ENCODE measurements at regions not wholly inside any gene's neighbourhood (a gene's known extent, or its start where the extent isn't known, plus 50 kb on each side); places are given as distances from the start of the nearest gene placed in this dataset.

GRCh38 chr16:74215249-74215648, 81.4 kb upstream of the PSMD7 start:
- intact Hi-C loops (cut with DNase I): no loop called here
- Histone ChIP-seq H3K27ac (ENCODE audit: low read depth in 1 of 2, low read length in 2 of 2) (no peak overlapping the region), H3K4me3 (ENCODE audit: low read length in 2 of 2) (no peak overlapping the region), H3K4me1 (ENCODE audit: control insufficient read depth in 1 of 2, insufficient read depth in 2 of 2, low read length in 2 of 2) (no peaks in the 10 kb centered on the region), H3K9me3 (ENCODE audit: control insufficient read depth, low read length) (peaks cover 4% of the 10 kb centered on the region), H3K27me3 (ENCODE audit: control insufficient read depth in 1 of 2, insufficient read depth in 2 of 2, low read length in 1 of 2) (no peaks in the 10 kb centered on the region), H3K36me3 (ENCODE audit: control insufficient read depth in 1 of 2, insufficient read depth in 2 of 2, low read length in 1 of 2) (no peaks in the 10 kb centered on the region)
- DNase-seq (no peak), ATAC-seq (ENCODE audit: low FRiP score) (no peak)
- 87 to 90% methylated on average over 6 of the region's 6 CpGs for WGBS, 2 donors

DNA sequence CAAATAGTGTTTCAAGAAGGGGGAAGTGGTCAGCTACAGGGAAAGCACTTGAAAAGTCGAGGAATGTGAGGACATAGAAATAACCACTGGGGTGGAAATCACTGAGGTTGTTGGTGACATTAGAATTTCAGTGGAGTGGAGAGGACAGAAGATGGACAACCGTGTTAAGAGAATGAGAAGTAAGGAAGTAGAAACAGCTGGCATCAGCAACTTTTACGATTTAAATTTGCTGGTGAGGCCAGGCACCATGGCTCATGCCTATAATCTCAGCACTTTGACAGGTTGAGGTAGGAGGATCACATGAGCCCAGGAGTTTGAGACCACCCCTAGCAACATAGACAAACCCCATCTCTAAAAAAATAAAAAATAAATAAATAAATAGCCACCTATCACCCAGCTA, 83.2 kb upstream of the PSMD7 start:
- H3K27ac ChIP-seq (ENCODE audit: low read depth in 1 of 2, low read length in 2 of 2): no peak overlapping the region
- no peaks in the 10 kb centered on the region for H3K36me3 ChIP-seq (ENCODE audit: control insufficient read depth in 1 of 2, insufficient read depth in 2 of 2, low read length in 1 of 2)
- no peaks in the 10 kb centered on the region for H3K27me3 ChIP-seq (ENCODE audit: control insufficient read depth in 1 of 2, insufficient read depth in 2 of 2, low read length in 1 of 2)
- DNase-seq (no peak), ATAC-seq (ENCODE audit: low FRiP score) (no peak)
- H3K4me3 ChIP-seq (ENCODE audit: low read length in 2 of 2): no peak overlapping the region
- H3K4me1 ChIP-seq (ENCODE audit: control insufficient read depth in 1 of 2, insufficient read depth in 2 of 2, low read length in 2 of 2): no peaks in the 10 kb centered on the region
- H3K9me3 ChIP-seq (ENCODE audit: control insufficient read depth, low read length): peaks cover 4% of the 10 kb centered on the region
- WGBS, 2 donors: 74 to 79% methylated on average over 3 of the region's 3 CpGs
- intact Hi-C loops (cut with DNase I): no loop called here

GRCh38 chr16:74210245-74210644, 86.4 kb upstream of the PSMD7 start:
- DNase-seq: no peak
- H3K4me1 ChIP-seq (ENCODE audit: control insufficient read depth in 1 of 2, insufficient read depth in 2 of 2, low read length in 2 of 2): no peaks in the 10 kb centered on the region
- no peaks in the 10 kb centered on the region for H3K36me3 ChIP-seq (ENCODE audit: control insufficient read depth in 1 of 2, insufficient read depth in 2 of 2, low read length in 1 of 2)
- WGBS, 2 donors: 92 to 96% methylated on average over 1 of the region's 1 CpG
- no peak overlapping the region for H3K27ac ChIP-seq (ENCODE audit: low read depth in 1 of 2, low read length in 2 of 2)
- H3K9me3 ChIP-seq (ENCODE audit: control insufficient read depth, low read length): peaks cover 4% of the 10 kb centered on the region
- ATAC-seq (ENCODE audit: low FRiP score): no peak
- H3K27me3 ChIP-seq (ENCODE audit: control insufficient read depth in 1 of 2, insufficient read depth in 2 of 2, low read length in 1 of 2): peaks cover 0 to 3% of the 10 kb centered on the region in 2 donors
- H3K4me3 ChIP-seq (ENCODE audit: low read length in 2 of 2): no peak overlapping the region
- intact Hi-C loops (cut with DNase I): no loop called here

DNA sequence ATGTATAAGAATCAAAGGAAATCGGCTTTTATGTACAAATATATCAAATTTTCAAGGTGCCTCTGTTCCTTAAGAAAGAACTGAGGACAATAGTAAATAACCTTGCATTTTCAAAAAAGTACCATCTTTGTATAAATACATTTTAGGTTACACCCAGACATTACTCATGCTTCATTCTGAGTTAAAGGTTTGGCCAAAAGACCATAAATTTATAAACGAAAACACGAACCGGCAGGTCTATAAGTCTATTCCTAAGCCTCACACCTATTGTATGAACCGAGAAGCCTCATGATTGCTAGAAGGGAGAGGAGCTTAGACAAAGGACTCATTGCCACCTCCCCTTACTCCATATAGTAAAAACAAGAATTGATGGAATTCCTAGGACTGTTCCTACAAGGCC, 94.6 kb upstream of the PSMD7 start:
- 80% methylated on average over 5 of the region's 5 CpGs for WGBS, 2 donors
- intact Hi-C loops (cut with DNase I): no loop called here
- no peak overlapping the region for H3K4me3 ChIP-seq (ENCODE audit: low read length in 2 of 2)
- H3K27me3 ChIP-seq (ENCODE audit: control insufficient read depth in 1 of 2, insufficient read depth in 2 of 2, low read length in 1 of 2): no peaks in the 10 kb centered on the region
- H3K9me3 ChIP-seq (ENCODE audit: control insufficient read depth, low read length): peaks cover 4% of the 10 kb centered on the region
- DNase-seq: no peak
- ATAC-seq (ENCODE audit: low FRiP score): no peak
- H3K36me3 ChIP-seq (ENCODE audit: control insufficient read depth in 1 of 2, insufficient read depth in 2 of 2, low read length in 1 of 2): no peaks in the 10 kb centered on the region
- H3K4me1 ChIP-seq (ENCODE audit: control insufficient read depth in 1 of 2, insufficient read depth in 2 of 2, low read length in 2 of 2): no peaks in the 10 kb centered on the region
- H3K27ac ChIP-seq (ENCODE audit: low read depth in 1 of 2, low read length in 2 of 2): no peak overlapping the region

GRCh38 chr16:74201576-74201975, 95.0 kb upstream of the PSMD7 start:
- ATAC-seq (ENCODE audit: low FRiP score): no peak
- Histone ChIP-seq H3K9me3 (ENCODE audit: control insufficient read depth, low read length) (peaks cover 4% of the 10 kb centered on the region), H3K27ac (ENCODE audit: low read depth in 1 of 2, low read length in 2 of 2) (no peak overlapping the region), H3K27me3 (ENCODE audit: control insufficient read depth in 1 of 2, insufficient read depth in 2 of 2, low read length in 1 of 2) (no peaks in the 10 kb centered on the region), H3K4me1 (ENCODE audit: control insufficient read depth in 1 of 2, insufficient read depth in 2 of 2, low read length in 2 of 2) (no peaks in the 10 kb centered on the region), H3K36me3 (ENCODE audit: control insufficient read depth in 1 of 2, insufficient read depth in 2 of 2, low read length in 1 of 2) (no peaks in the 10 kb centered on the region), H3K4me3 (ENCODE audit: low read length in 2 of 2) (no peak overlapping the region)
- 69 to 87% methylated on average over 2 of the region's 2 CpGs for WGBS, 2 donors
- DNase-seq: no peak
- intact Hi-C loops (cut with DNase I): no loop called here

DNA sequence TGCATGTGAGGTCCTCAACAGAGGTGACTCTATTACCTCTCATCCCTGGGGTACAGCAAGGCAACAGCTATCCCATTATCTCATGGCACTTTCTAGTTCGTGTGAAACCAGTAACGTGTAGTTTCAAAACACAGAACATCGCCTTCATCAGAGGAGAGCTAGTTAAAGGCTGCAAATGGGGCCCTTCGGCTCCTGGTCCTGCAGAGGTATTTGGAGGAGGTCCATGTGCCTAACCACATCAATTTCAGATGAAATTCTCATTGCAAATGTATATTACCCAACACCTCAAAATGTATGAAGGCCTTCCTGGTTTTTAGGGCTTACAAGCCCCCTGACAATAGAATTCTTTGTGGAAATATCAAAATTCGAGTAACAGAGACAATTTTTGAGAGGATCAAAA, 95.7 kb upstream of the PSMD7 start:
- no peaks in the 10 kb centered on the region for H3K36me3 ChIP-seq (ENCODE audit: control insufficient read depth in 1 of 2, insufficient read depth in 2 of 2, low read length in 1 of 2)
- H3K27ac ChIP-seq (ENCODE audit: low read depth in 1 of 2, low read length in 2 of 2): no peak overlapping the region
- no peaks in the 10 kb centered on the region for H3K27me3 ChIP-seq (ENCODE audit: control insufficient read depth in 1 of 2, insufficient read depth in 2 of 2, low read length in 1 of 2)
- H3K4me1 ChIP-seq (ENCODE audit: control insufficient read depth in 1 of 2, insufficient read depth in 2 of 2, low read length in 2 of 2): no peaks in the 10 kb centered on the region
- no peak overlapping the region for H3K4me3 ChIP-seq (ENCODE audit: low read length in 2 of 2)
- ATAC-seq (ENCODE audit: low FRiP score): no peak
- no peak for DNase-seq
- intact Hi-C loops (cut with DNase I): no loop called here
- WGBS, 2 donors: 78% methylated on average over 5 of the region's 5 CpGs
- H3K9me3 ChIP-seq (ENCODE audit: control insufficient read depth, low read length): peaks cover 4% of the 10 kb centered on the region

DNA sequence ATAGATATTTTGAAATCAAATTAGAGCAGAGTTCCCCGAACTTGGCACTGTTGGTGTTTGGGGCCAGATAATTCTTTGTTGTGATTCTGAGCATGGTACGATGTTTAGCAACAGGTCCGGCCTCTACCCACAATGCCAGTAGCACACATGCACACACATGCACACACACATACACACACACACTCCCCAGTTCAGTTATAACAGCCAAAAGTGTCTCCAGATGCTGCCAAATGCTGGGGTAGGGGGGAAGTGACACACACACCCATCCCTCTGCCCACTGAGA, 96.8 kb upstream of the PSMD7 start:
- no peaks in the 10 kb centered on the region for H3K36me3 ChIP-seq (ENCODE audit: control insufficient read depth in 1 of 2, insufficient read depth in 2 of 2, low read length in 1 of 2)
- intact Hi-C loops (cut with DNase I): loop anchor here in 1 of 2 donors (10.0 kb wide), 1 partner anchor 105 kb away; no protein-coding TSS in a partner anchor
- WGBS, 2 donors: 87 to 94% methylated on average over 3 of the region's 3 CpGs

DNA sequence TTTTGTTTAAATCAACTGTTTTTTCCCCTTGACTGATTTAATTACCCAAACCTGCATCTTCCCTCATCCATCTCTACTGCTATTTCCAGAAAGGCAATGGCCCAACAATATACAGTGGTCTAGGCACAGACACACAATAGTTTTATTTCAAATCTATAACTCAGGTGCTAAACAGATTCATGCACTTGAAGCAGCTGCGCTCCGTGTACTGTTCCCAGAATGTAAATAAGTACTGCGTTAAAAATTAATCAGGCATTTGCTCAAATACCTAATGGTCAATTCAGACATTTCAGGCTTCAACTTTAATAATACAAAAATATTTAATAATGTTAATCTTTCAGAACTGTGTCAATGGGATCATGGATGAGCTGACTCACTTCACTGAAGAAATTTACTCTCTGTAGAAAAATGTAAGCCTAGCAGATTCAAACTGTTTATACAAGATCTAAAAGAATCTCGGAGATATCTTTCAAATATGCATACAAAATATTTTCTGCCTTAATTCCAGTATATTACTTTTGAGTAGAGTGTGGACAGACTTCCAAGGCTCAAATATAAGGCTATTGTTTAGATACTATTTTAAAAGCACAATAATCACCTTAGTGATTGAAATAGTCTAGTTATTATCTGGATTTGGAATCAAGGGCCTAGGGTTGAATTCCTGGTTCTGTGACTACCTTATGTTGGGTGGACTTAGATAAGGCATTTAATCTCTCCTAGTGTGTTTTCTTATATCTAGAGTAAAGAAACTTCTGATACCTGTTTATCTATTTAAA, 97.4 kb upstream of the PSMD7 start:
- no peak overlapping the region for H3K27ac ChIP-seq (ENCODE audit: low read depth in 1 of 2, low read length in 2 of 2)
- H3K27me3 ChIP-seq (ENCODE audit: control insufficient read depth in 1 of 2, insufficient read depth in 2 of 2, low read length in 1 of 2): no peaks in the 10 kb centered on the region
- intact Hi-C loops (cut with DNase I): loop anchor here in 1 of 2 donors (10.0 kb wide), 1 partner anchor 104 kb away; no protein-coding TSS in a partner anchor
- DNase-seq: no peak
- peaks cover 4% of the 10 kb centered on the region for H3K9me3 ChIP-seq (ENCODE audit: control insufficient read depth, low read length)
- no peak overlapping the region for H3K4me3 ChIP-seq (ENCODE audit: low read length in 2 of 2)
- no peak for ATAC-seq (ENCODE audit: low FRiP score)
- 76 to 79% methylated on average over 4 of the region's 4 CpGs for WGBS, 2 donors
- H3K4me1 ChIP-seq (ENCODE audit: control insufficient read depth in 1 of 2, insufficient read depth in 2 of 2, low read length in 2 of 2): no peaks in the 10 kb centered on the region
- H3K36me3 ChIP-seq (ENCODE audit: control insufficient read depth in 1 of 2, insufficient read depth in 2 of 2, low read length in 1 of 2): no peaks in the 10 kb centered on the region

More for the DNA sequence above, 96.8 kb upstream of the PSMD7 start:
- H3K27me3 ChIP-seq (ENCODE audit: control insufficient read depth in 1 of 2, insufficient read depth in 2 of 2, low read length in 1 of 2): no peaks in the 10 kb centered on the region
- H3K4me1 ChIP-seq (ENCODE audit: control insufficient read depth in 1 of 2, insufficient read depth in 2 of 2, low read length in 2 of 2): no peaks in the 10 kb centered on the region
- DNase-seq (no peak), ATAC-seq (ENCODE audit: low FRiP score) (no peak)
- H3K9me3 ChIP-seq (ENCODE audit: control insufficient read depth, low read length): peaks cover 4% of the 10 kb centered on the region
- H3K4me3 ChIP-seq (ENCODE audit: low read length in 2 of 2): no peak overlapping the region
- H3K27ac ChIP-seq (ENCODE audit: low read depth in 1 of 2, low read length in 2 of 2): no peak overlapping the region

DNA sequence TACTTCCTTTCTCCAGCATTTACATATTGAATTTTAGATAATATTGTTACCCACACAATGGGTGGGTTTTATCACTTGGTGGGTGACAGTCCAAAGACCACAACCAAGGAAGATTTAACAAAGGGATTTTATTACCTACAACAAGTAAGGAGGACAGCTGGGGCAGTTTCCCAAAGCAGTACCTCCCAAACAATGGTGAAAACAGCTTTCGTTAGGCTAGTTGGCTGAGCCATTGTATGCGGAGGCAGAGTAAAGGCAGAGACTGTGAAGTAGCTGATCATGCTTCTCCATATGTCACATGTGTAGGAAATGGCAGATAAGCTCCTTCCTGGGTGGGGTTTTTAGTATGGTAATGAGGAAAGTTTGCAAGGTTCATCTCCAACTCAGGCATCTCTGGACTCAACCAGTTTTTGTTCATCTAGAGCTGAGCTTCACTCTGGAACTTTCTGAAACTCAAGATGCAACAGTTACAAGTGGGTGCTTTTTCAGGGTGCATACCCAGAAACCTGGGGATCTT, 104.3 kb upstream of the PSMD7 start:
- DNase-seq: no peak
- 90 to 95% methylated on average over 2 of the region's 2 CpGs for WGBS, 2 donors
- Histone ChIP-seq H3K4me3 (ENCODE audit: low read length in 2 of 2) (no peak overlapping the region), H3K4me1 (ENCODE audit: control insufficient read depth in 1 of 2, insufficient read depth in 2 of 2, low read length in 2 of 2) (no peaks in the 10 kb centered on the region), H3K9me3 (ENCODE audit: control insufficient read depth, low read length) (peaks cover 4% of the 10 kb centered on the region), H3K36me3 (ENCODE audit: control insufficient read depth in 1 of 2, insufficient read depth in 2 of 2, low read length in 1 of 2) (no peaks in the 10 kb centered on the region), H3K27me3 (ENCODE audit: control insufficient read depth in 1 of 2, insufficient read depth in 2 of 2, low read length in 1 of 2) (no peaks in the 10 kb centered on the region), H3K27ac (ENCODE audit: low read depth in 1 of 2, low read length in 2 of 2) (no peak overlapping the region)
- intact Hi-C loops (cut with DNase I): loop anchor here in 1 of 2 donors (10.0 kb wide), 1 partner anchor 98 kb away; no protein-coding TSS in a partner anchor
- ATAC-seq (ENCODE audit: low FRiP score): no peak

Measured in aorta (tissue), 5 donors.